Renal cortical epithelial cell (primary cell): ENCODE measurements at regions not wholly inside any gene's neighbourhood (a gene's known extent, or its start where the extent isn't known, plus 50 kb on each side); places are given as distances from the start of the nearest gene placed in this dataset.
"Not testable (repeated sequence)": the region's sequence is repeated elsewhere in the genome, so short reads cannot be mapped to it uniquely, and the experiment has no call there.

Source experiments
- DNase-seq: peaks from one replicate; pipeline ENCODE4 v3.0.0-alpha.2; 2011; ENCODE audit warnings: low read depth

GRCh38 chr18:15315301-15315700, 567.3 kb downstream of the ANKRD30B start:
- DNase-seq: not testable (repeated sequence)

DNA sequence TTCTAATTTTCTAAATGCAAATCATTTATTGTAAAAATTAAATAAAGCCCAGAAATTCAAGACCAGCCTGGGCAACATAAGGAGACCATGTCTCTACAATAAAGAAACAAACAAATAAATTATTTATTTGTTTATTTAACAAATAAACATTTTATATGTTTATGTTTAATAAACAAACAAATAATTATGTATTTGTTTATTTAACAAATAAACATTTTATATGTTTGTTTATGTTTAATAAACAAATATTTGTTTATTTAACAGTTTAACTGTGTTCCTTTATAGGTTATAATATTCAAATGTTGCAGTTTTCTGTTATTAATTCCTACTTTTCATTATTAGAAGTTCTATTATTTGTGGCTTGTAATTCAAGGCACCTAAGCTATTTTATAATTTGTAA, 570.7 kb downstream of the ANKRD30B start:
- DNase-seq: not testable (repeated sequence)

GRCh38 chr18:15329713-15330112, 581.7 kb downstream of the ANKRD30B start:
- DNase-seq: not testable (repeated sequence)

- not testable (repeated sequence) for DNase-seq
Observed at GRCh38 chr18:15330149-15330548, 582.2 kb downstream of the ANKRD30B start.

DNA sequence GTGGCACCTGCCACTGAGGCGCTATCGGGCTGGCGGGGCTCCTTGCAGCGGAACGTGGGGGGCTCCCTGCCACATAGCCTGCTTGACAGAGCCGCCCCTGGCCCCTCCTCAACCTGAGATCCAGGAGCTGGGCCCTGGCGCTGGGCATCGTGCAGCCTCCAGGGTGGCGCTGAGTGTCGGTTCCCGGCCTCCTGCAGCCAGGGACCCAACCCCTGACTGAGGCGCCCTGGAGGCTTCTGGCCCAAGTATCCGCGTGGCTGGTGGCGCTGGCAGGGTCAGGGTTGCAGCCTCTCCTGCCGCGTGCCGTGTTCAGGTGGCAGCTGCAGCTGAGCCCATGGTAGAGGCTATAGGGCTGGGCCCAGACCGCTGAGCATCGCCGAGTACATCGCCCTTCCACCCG, 582.6 kb downstream of the ANKRD30B start:
- not testable (repeated sequence) for DNase-seq

GRCh38 chr18:15375671-15376070, 627.7 kb downstream of the ANKRD30B start:
- not testable (repeated sequence) for DNase-seq

- peak; percentile 15 for DNase-seq
Observed at GRCh38 chr18:15407874-15408273, 659.9 kb downstream of the ANKRD30B start.
